Endothelial cell (in vitro differentiated cells): ENCODE measurements at regions not wholly inside any gene's neighbourhood (a gene's known extent, or its start where the extent isn't known, plus 50 kb on each side); places are given as distances from the start of the nearest gene placed in this dataset.

Experiments used
- DNase-seq: peaks from one replicate; pipeline ENCODE4 v3.0.0; 2021; ENCODE audit warnings: low spot score
- H3K27ac Mint-ChIP-seq: one replicate; pipeline ENCODE4 v1.8.0; 2021; ENCODE audit warnings: mixed read lengths, inconsistent platforms; ENCODE audit not compliant: unreplicated experiment
- H3K27me3 Mint-ChIP-seq: one replicate; pipeline ENCODE4 v1.8.0; 2021; ENCODE audit warnings: mild to moderate bottlenecking, moderate library complexity, mixed read lengths, inconsistent platforms; ENCODE audit not compliant: unreplicated experiment
- H3K36me3 Mint-ChIP-seq: one replicate; pipeline ENCODE4 v1.8.0; 2021; ENCODE audit warnings: mild to moderate bottlenecking, low read depth, mixed read lengths, inconsistent platforms; ENCODE audit not compliant: unreplicated experiment
- H3K4me1 Mint-ChIP-seq: one replicate; pipeline ENCODE4 v1.8.0; 2021; ENCODE audit warnings: mild to moderate bottlenecking, mixed read lengths, inconsistent platforms; ENCODE audit not compliant: unreplicated experiment
- H3K4me3 Mint-ChIP-seq: one replicate; pipeline ENCODE4 v1.8.0; 2021; ENCODE audit warnings: mild to moderate bottlenecking, mixed read lengths, inconsistent platforms; ENCODE audit not compliant: unreplicated experiment
- H3K9me3 Mint-ChIP-seq: one replicate; pipeline ENCODE4 v1.8.0; 2021; ENCODE audit warnings: mixed read lengths, inconsistent platforms; ENCODE audit not compliant: unreplicated experiment
- CTCF ChIP-seq: fragments of 200-600 bp; sonication (generic); IDR thresholded peaks from one replicate; pipeline ENCODE4 v1.5.0; 2021; ENCODE audit warnings: antibody characterized with exemption; ENCODE audit not compliant: unreplicated experiment

GRCh38 chr9:88684046-88684445, 149.1 kb downstream of the NXNL2 start:
- Mint-ChIP-seq H3K9me3 (no peaks in the 10 kb centered on the region), H3K4me1 (no peaks in the 10 kb centered on the region), H3K4me3 (no peak overlapping the region), H3K27me3 (peaks cover 3% of the 10 kb centered on the region), H3K27ac (no peak overlapping the region), H3K36me3 (no peaks in the 10 kb centered on the region)
- DNase-seq: no peak
- TF ChIP-seq CTCF: no peak

DNA sequence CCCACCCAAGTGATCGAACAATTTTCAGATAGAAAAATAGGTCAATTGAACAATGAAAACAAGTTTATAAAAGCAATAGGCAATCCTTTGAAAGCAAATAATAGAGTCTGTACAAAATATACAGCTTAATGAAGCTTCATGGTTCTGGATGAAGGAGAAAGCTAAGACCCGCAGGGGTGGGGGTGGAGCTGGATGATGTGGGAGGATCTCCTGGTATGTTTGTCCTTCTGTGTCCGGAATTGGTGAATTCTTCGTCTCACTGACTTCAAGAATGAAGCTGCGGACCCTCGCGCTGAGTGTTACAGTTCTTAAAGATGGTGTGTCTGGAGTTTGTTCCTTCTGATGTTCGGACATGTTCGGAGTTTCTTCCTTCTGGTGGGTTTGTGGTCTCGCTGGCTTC, 149.9 kb downstream of the NXNL2 start:
- no peak for TF ChIP-seq CTCF
- no peak overlapping the region for H3K27ac Mint-ChIP-seq
- DNase-seq: no peak
- no peaks in the 10 kb centered on the region for H3K9me3 Mint-ChIP-seq
- H3K4me1 Mint-ChIP-seq: no peaks in the 10 kb centered on the region
- no peak overlapping the region for H3K4me3 Mint-ChIP-seq
- H3K36me3 Mint-ChIP-seq: no peaks in the 10 kb centered on the region
- peaks cover 3% of the 10 kb centered on the region for H3K27me3 Mint-ChIP-seq

- Mint-ChIP-seq H3K27me3 (peaks cover 3% of the 10 kb centered on the region), H3K36me3 (no peaks in the 10 kb centered on the region), H3K4me3 (no peak overlapping the region), H3K4me1 (no peaks in the 10 kb centered on the region), H3K27ac (no peak overlapping the region), H3K9me3 (no peaks in the 10 kb centered on the region)
- DNase-seq: no peak
- no peak for TF ChIP-seq CTCF
Measured at GRCh38 chr9:88685966-88686365, 151.0 kb downstream of the NXNL2 start.

DNA sequence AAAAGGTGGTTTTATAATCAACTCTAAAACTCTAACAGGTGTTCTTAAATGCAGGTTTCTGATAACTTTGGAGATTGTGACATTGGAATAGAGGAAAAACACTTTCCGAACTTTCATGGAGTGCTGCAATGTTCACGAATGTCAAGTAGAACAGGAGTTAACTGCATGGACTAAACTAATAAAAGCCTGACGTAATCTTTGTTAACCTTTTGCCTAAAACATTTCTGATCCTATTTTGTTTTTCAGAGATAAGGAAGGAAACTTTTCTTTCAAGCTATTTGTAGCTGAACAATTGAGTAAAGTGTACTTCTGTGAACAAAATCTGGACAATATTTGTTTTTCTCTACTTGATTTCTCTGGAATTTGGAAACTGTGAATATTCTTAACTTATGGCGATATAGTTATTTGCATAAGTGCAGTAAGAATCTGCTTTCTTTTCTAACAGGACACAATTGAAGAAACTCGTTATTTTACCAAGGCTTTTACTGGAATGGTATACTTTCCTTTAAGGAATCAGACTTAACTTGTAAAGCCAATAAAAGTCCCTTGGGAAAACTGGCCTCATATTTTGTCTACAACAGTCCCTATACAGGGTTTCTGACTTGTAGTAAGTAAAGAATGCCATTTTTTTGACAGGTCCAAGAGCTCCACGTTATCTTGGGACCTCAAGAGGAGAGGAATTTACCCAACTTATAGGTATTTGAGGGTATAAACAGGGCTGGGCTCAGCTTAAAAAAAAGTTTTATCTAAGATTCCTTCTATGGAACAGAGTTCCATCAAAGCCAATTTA, 154.7 kb downstream of the NXNL2 start:
- Mint-ChIP-seq H3K27me3 (peaks cover 6% of the 10 kb centered on the region), H3K4me1 (no peaks in the 10 kb centered on the region), H3K4me3 (no peak overlapping the region), H3K9me3 (no peaks in the 10 kb centered on the region), H3K27ac (no peak overlapping the region), H3K36me3 (no peaks in the 10 kb centered on the region)
- no peak for DNase-seq
- TF ChIP-seq CTCF: no peak

DNA sequence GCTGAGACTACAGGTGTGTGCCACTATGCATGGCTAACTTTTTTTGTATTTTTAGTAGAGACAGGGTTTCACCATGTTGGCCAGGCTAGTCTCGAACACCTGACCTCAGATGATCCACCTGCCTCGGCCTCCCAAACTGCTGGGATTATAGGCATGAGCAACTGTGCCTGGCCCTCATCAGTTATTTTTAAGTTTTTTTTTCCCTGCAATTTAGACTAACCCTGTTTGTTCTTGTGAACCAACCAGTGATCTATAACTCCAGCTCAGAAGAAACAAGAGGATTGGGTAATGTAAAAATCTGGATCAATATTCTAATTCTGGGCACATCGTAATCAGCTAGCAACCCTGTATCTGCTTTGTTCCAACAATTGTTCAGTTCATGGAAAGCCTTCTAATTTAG, 155.7 kb downstream of the NXNL2 start:
- DNase-seq: no peak

More for the DNA sequence above, 155.7 kb downstream of the NXNL2 start:
- Mint-ChIP-seq H3K36me3 (no peaks in the 10 kb centered on the region), H3K4me1 (no peaks in the 10 kb centered on the region), H3K9me3 (no peaks in the 10 kb centered on the region), H3K27ac (no peak overlapping the region), H3K27me3 (peaks cover 6% of the 10 kb centered on the region), H3K4me3 (no peak overlapping the region)
- TF ChIP-seq CTCF: no peak
